Karpas-422 (cell line): ENCODE measurements at regions not wholly inside any gene's neighbourhood (a gene's known extent, or its start where the extent isn't known, plus 50 kb on each side); places are given as distances from the start of the nearest gene placed in this dataset.
"Not testable (repeated sequence)": the region's sequence is repeated elsewhere in the genome, so short reads cannot be mapped to it uniquely, and the experiment has no call there.

Experiments
- DNase-seq: peaks from one replicate; pipeline ENCODE4 v3.0.0-alpha.2; 2015
- H2AFZ ChIP-seq: fragments of 200-600 bp; sonication (generic); 2 replicates; pipeline ENCODE4 v1.6.1; 2014; ENCODE audit warnings: antibody characterized with exemption, low read length, mixed read lengths
- H3K27ac ChIP-seq: fragments of 200-600 bp; sonication (generic); 2 replicates; pipeline ENCODE4 v1.5.1; 2014; ENCODE audit warnings: mild to moderate bottlenecking, low read length, moderate library complexity
- H3K27me3 ChIP-seq: fragments of 200-600 bp; sonication (generic); 2 replicates; pipeline ENCODE4 v1.6.1; 2014; ENCODE audit warnings: low read length, mixed read lengths
- H3K36me3 ChIP-seq: fragments of 200-600 bp; sonication (generic); 2 replicates; pipeline ENCODE4 v1.6.1; 2014; ENCODE audit warnings: low read length, mixed read lengths; ENCODE audit not compliant: insufficient read depth
- H3K4me1 ChIP-seq: fragments of 200-600 bp; sonication (generic); 2 replicates; pipeline ENCODE4 v1.6.1; 2014; ENCODE audit warnings: mild to moderate bottlenecking, low read length, mixed read lengths
- H3K4me2 ChIP-seq: fragments of 200-600 bp; sonication (generic); 2 replicates; pipeline ENCODE4 v1.6.1; 2014; ENCODE audit warnings: low read length, low read depth, mild to moderate bottlenecking; ENCODE audit not compliant: poor library complexity, severe bottlenecking
- H3K4me3 ChIP-seq: fragments of 200-600 bp; sonication (generic); 2 replicates; pipeline ENCODE4 v1.5.1; 2014; ENCODE audit warnings: mild to moderate bottlenecking, antibody characterized with exemption, low read length, mixed read lengths
- H3K79me2 ChIP-seq: fragments of 200-600 bp; sonication (generic); 2 replicates; pipeline ENCODE4 v1.6.1; 2014; ENCODE audit warnings: mild to moderate bottlenecking, low read length, mixed read lengths
- H3K9ac ChIP-seq: fragments of 200-600 bp; sonication (generic); 2 replicates; pipeline ENCODE4 v1.6.0; 2014; ENCODE audit warnings: low read length
- H3K9me2 ChIP-seq: fragments of 200-600 bp; sonication (generic), shearing (Covaris generic); replicated peaks from 2 replicates; pipeline ENCODE4 v1.6.0; 2014; ENCODE audit warnings: mild to moderate bottlenecking, low read length, moderate library complexity; ENCODE audit not compliant: insufficient read depth
- H3K9me3 ChIP-seq: fragments of 300-700, 200-600 bp; sonication (generic); 2 replicates; pipeline ENCODE4 v1.6.1; 2014; ENCODE audit warnings: low read length, mixed read lengths
- H4K20me1 ChIP-seq: fragments of 200-600 bp; sonication (generic); 2 replicates; pipeline ENCODE4 v1.6.1; 2014; ENCODE audit warnings: mild to moderate bottlenecking, antibody characterized with exemption, low read length, low read depth; ENCODE audit not compliant: insufficient read depth

DNA sequence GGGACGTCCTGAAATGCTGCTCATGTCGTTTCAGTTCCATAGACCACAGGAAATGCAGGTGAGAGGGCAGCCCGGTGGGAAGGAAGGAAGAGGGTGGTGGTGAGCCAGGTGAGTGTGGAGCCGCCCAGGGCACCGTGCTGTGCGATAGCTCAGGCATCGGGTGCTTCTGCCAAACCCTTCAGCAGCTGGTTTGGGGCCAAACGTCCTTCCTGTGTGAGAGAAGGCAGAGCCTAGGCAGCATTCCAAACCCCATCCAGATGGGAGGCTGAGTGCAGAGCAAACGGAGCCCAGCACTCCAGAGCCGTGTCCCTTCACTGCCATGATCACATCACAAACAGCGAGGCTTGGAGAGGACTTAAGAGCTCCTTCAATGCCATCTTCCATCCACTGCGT lies 65.1 kb upstream of the SAMD11 start:
- not testable (repeated sequence) for H3K27ac ChIP-seq, H4K20me1 ChIP-seq, H3K36me3 ChIP-seq, H3K27me3 ChIP-seq, H3K4me1 ChIP-seq, H3K79me2 ChIP-seq, H3K4me3 ChIP-seq, H2AFZ ChIP-seq, DNase-seq, H3K9me2 ChIP-seq, H3K9me3 ChIP-seq, H3K9ac ChIP-seq, H3K4me2 ChIP-seq

- H3K4me3 ChIP-seq, H3K36me3 ChIP-seq, H3K9me2 ChIP-seq, H3K9ac ChIP-seq, H3K27ac ChIP-seq, H2AFZ ChIP-seq, H3K27me3 ChIP-seq, H3K9me3 ChIP-seq, H4K20me1 ChIP-seq, H3K4me2 ChIP-seq, DNase-seq, H3K79me2 ChIP-seq: not testable (repeated sequence)
- H3K4me1 ChIP-seq = peaks cover 15% of the 10 kb centered on the region
These were observed 62.8 kb upstream of the SAMD11 start for GRCh38 chr1:860941-861340.

- Histone ChIP-seq H3K4me3 (no peak overlapping the region), H3K9me2 (no peaks in the 10 kb centered on the region), H3K9ac (no peak overlapping the region), H3K4me2 (no peak overlapping the region), H3K9me3 (no peaks in the 10 kb centered on the region), H3K27me3 (no peaks in the 10 kb centered on the region), H3K79me2 (no peaks in the 10 kb centered on the region), H3K27ac (no peak overlapping the region), H2AFZ (no peak overlapping the region), H3K4me1 (peaks cover 20% of the 10 kb centered on the region), H4K20me1 (peaks cover 8% of the 10 kb centered on the region; the same call in 1 of the 2 replicates), H3K36me3 (no peaks in the 10 kb centered on the region)
- no peak for DNase-seq
These were observed 62.0 kb upstream of the SAMD11 start for GRCh38 chr1:861714-862113.

GRCh38 chr1:862601-863000 lies 61.1 kb upstream of the SAMD11 start:
- not testable (repeated sequence) for H3K9ac ChIP-seq

DNA sequence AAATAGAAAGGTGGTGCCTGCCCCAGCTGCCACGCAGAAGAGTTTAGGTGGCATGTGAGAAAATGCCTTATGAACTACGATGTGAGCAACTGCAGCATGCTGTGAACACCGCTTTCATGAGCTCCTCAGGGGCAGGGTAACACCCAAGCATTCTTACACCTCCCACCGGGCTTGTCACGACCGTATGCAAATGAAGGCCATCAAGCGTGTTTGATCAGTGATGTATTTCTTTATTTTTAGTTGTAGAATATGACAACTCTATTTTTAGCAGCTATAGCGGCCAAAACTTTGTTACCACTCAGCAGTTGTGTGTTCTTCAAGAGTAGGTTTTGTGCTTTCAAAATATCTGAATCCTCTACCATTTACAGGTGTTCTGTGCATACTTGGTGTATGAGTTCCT lies 58.1 kb upstream of the SAMD11 start:
- not testable (repeated sequence) for H3K9me3 ChIP-seq, H3K36me3 ChIP-seq, H4K20me1 ChIP-seq, H3K9me2 ChIP-seq, H3K27ac ChIP-seq, H2AFZ ChIP-seq, H3K27me3 ChIP-seq, H3K79me2 ChIP-seq
- Histone ChIP-seq H3K4me1 (peaks cover 27% of the 10 kb centered on the region), H3K4me3 (peak overlapping the region; percentile 50; the same call in 1 of the 2 replicates), H3K4me2 (peak overlapping the region; percentile 73), H3K9ac (0 out of 2 replicates have a peak overlapping the region, but pooled peaks have one; percentile 30)
- peak; percentile 79 for DNase-seq

More at GRCh38 chr1:862601-863000, 61.1 kb upstream of the SAMD11 start:
- H4K20me1 ChIP-seq, H3K27me3 ChIP-seq, DNase-seq, H2AFZ ChIP-seq, H3K9me2 ChIP-seq, H3K36me3 ChIP-seq, H3K4me3 ChIP-seq, H3K79me2 ChIP-seq, H3K27ac ChIP-seq, H3K4me2 ChIP-seq, H3K9me3 ChIP-seq: not testable (repeated sequence)
- peaks cover 20% of the 10 kb centered on the region for H3K4me1 ChIP-seq

GRCh38 chr1:866095-866494 lies 57.6 kb upstream of the SAMD11 start:
- Histone ChIP-seq H3K9ac (0 out of 2 replicates have a peak overlapping the region, but pooled peaks have one; percentile 30), H3K4me1 (peaks cover 27% of the 10 kb centered on the region), H3K27ac (no peak overlapping the region), H3K4me3 (peak overlapping the region; percentile 50; the same call in 1 of the 2 replicates), H3K27me3 (no peaks in the 10 kb centered on the region), H4K20me1 (peaks cover 8% of the 10 kb centered on the region; the same call in 1 of the 2 replicates), H3K79me2 (no peaks in the 10 kb centered on the region), H2AFZ (no peak overlapping the region), H3K9me2 (no peaks in the 10 kb centered on the region), H3K4me2 (peak overlapping the region; percentile 73), H3K36me3 (no peaks in the 10 kb centered on the region), H3K9me3 (no peaks in the 10 kb centered on the region)
- DNase-seq = no peak

DNA sequence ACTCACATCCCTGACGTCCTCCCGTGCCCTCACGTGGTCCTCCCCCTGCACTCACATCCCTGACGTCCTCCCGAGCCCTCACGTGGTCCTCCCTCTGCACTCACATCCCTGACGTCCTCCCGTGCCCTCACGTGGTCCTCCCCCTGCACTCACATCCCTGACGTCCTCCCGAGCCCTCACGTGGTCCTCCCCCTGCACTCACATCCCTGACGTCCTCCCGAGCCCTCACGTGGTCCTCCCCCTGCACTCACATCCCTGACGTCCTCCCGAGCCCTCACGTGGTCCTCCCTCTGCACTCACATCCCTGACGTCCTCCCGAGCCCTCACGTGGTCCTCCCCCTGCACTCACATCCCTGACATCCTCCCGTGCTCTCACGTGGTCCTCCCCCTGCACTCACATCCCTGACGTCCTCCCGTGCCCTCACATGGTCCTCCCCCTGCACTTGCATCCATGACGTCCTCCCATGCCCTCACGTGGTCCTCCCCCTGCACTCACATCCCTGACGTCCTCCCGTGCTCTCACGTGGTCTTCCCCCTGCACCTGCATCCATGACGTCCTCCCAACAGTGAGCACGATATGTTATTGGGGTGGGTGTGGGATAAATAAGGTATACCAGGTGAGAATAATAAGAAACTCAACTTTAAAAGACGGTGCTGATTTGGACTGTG lies 57.0 kb upstream of the SAMD11 start:
- not testable (repeated sequence) for H2AFZ ChIP-seq, H3K27ac ChIP-seq, H3K9ac ChIP-seq, H3K4me2 ChIP-seq, H3K27me3 ChIP-seq, H3K9me3 ChIP-seq, H3K4me3 ChIP-seq, H3K36me3 ChIP-seq, H3K79me2 ChIP-seq, DNase-seq, H4K20me1 ChIP-seq, H3K9me2 ChIP-seq
- H3K4me1 ChIP-seq = peaks cover 27% of the 10 kb centered on the region

DNA sequence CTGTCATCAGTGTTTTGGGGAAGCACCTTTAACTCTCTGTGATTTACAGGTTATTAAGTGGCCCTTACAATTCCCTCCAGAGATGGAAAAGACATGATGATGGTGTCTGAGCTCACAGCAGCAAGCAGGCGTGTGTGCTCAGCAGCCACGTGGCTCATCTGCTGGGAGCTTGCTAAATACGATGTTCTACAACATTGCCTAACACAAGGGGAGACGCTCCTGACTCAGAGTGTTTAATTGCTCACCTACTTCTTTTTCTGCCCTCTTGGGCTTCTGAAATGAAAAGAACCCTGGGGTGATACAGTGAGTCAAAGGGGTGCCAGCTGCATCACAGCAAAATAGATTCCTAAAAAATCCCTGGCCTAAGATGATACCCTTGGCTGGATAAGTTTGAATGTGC lies 56.2 kb upstream of the SAMD11 start:
- not testable (repeated sequence) for H3K9me3 ChIP-seq, H3K9me2 ChIP-seq, H3K9ac ChIP-seq, H4K20me1 ChIP-seq, H3K36me3 ChIP-seq, H3K27ac ChIP-seq, DNase-seq, H3K4me2 ChIP-seq, H2AFZ ChIP-seq, H3K79me2 ChIP-seq, H3K27me3 ChIP-seq, H3K4me3 ChIP-seq
- peaks cover 27% of the 10 kb centered on the region for H3K4me1 ChIP-seq
